ENCODE measurements at regions not wholly inside any gene's neighbourhood (a gene's known extent, or its start where the extent isn't known, plus 50 kb on each side); places are given as distances from the start of the nearest gene placed in this dataset.

GRCh38 chr20:55348223-55348622, 657.1 kb downstream of the CBLN4 start:
- no peaks in the 10 kb centered on the region for H3K4me1 ChIP-seq (ENCODE audit: insufficient read depth)
- H3K4me3 ChIP-seq, result no peak overlapping the region
- TF ChIP-seq, protein P1, sequence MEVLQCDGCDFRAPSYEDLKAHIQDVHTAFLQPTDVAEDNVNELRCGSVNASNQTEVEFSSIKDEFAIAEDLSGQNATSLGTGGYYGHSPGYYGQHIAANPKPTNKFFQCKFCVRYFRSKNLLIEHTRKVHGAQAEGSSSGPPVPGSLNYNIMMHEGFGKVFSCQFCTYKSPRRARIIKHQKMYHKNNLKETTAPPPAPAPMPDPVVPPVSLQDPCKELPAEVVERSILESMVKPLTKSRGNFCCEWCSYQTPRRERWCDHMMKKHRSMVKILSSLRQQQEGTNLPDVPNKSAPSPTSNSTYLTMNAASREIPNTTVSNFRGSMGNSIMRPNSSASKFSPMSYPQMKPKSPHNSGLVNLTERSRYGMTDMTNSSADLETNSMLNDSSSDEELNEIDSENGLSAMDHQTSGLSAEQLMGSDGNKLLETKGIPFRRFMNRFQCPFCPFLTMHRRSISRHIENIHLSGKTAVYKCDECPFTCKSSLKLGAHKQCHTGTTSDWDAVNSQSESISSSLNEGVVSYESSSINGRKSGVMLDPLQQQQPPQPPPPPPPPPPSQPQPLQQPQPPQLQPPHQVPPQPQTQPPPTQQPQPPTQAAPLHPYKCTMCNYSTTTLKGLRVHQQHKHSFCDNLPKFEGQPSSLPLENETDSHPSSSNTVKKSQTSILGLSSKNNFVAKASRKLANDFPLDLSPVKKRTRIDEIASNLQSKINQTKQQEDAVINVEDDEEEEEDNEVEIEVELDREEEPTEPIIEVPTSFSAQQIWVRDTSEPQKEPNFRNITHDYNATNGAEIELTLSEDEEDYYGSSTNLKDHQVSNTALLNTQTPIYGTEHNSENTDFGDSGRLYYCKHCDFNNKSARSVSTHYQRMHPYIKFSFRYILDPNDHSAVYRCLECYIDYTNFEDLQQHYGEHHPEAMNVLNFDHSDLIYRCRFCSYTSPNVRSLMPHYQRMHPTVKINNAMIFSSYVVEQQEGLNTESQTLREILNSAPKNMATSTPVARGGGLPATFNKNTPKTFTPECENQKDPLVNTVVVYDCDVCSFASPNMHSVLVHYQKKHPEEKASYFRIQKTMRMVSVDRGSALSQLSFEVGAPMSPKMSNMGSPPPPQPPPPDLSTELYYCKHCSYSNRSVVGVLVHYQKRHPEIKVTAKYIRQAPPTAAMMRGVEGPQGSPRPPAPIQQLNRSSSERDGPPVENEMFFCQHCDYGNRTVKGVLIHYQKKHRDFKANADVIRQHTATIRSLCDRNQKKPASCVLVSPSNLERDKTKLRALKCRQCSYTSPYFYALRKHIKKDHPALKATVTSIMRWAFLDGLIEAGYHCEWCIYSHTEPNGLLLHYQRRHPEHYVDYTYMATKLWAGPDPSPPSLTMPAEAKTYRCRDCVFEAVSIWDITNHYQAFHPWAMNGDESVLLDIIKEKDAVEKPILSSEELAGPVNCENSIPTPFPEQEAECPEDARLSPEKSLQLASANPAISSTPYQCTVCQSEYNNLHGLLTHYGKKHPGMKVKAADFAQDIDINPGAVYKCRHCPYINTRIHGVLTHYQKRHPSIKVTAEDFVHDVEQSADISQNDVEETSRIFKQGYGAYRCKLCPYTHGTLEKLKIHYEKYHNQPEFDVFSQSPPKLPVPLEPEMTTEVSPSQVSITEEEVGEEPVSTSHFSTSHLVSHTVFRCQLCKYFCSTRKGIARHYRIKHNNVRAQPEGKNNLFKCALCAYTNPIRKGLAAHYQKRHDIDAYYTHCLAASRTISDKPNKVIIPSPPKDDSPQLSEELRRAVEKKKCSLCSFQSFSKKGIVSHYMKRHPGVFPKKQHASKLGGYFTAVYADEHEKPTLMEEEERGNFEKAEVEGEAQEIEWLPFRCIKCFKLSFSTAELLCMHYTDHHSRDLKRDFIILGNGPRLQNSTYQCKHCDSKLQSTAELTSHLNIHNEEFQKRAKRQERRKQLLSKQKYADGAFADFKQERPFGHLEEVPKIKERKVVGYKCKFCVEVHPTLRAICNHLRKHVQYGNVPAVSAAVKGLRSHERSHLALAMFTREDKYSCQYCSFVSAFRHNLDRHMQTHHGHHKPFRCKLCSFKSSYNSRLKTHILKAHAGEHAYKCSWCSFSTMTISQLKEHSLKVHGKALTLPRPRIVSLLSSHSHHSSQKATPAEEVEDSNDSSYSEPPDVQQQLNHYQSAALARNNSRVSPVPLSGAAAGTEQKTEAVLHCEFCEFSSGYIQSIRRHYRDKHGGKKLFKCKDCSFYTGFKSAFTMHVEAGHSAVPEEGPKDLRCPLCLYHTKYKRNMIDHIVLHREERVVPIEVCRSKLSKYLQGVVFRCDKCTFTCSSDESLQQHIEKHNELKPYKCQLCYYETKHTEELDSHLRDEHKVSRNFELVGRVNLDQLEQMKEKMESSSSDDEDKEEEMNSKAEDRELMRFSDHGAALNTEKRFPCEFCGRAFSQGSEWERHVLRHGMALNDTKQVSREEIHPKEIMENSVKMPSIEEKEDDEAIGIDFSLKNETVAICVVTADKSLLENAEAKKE (CRISPR knock-in tag; IDR thresholded peaks at IDR 0.05), result no peak
- TF ChIP-seq, protein P2, sequence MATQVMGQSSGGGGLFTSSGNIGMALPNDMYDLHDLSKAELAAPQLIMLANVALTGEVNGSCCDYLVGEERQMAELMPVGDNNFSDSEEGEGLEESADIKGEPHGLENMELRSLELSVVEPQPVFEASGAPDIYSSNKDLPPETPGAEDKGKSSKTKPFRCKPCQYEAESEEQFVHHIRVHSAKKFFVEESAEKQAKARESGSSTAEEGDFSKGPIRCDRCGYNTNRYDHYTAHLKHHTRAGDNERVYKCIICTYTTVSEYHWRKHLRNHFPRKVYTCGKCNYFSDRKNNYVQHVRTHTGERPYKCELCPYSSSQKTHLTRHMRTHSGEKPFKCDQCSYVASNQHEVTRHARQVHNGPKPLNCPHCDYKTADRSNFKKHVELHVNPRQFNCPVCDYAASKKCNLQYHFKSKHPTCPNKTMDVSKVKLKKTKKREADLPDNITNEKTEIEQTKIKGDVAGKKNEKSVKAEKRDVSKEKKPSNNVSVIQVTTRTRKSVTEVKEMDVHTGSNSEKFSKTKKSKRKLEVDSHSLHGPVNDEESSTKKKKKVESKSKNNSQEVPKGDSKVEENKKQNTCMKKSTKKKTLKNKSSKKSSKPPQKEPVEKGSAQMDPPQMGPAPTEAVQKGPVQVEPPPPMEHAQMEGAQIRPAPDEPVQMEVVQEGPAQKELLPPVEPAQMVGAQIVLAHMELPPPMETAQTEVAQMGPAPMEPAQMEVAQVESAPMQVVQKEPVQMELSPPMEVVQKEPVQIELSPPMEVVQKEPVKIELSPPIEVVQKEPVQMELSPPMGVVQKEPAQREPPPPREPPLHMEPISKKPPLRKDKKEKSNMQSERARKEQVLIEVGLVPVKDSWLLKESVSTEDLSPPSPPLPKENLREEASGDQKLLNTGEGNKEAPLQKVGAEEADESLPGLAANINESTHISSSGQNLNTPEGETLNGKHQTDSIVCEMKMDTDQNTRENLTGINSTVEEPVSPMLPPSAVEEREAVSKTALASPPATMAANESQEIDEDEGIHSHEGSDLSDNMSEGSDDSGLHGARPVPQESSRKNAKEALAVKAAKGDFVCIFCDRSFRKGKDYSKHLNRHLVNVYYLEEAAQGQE (IDR thresholded peaks at IDR 0.05; ENCODE audit: unreplicated experiment), result no peak
- no peak for TF ChIP-seq POLR2AphosphoS5 (IDR thresholded peaks at IDR 0.05; ENCODE audit: low read depth)
- TF ChIP-seq, protein P3, sequence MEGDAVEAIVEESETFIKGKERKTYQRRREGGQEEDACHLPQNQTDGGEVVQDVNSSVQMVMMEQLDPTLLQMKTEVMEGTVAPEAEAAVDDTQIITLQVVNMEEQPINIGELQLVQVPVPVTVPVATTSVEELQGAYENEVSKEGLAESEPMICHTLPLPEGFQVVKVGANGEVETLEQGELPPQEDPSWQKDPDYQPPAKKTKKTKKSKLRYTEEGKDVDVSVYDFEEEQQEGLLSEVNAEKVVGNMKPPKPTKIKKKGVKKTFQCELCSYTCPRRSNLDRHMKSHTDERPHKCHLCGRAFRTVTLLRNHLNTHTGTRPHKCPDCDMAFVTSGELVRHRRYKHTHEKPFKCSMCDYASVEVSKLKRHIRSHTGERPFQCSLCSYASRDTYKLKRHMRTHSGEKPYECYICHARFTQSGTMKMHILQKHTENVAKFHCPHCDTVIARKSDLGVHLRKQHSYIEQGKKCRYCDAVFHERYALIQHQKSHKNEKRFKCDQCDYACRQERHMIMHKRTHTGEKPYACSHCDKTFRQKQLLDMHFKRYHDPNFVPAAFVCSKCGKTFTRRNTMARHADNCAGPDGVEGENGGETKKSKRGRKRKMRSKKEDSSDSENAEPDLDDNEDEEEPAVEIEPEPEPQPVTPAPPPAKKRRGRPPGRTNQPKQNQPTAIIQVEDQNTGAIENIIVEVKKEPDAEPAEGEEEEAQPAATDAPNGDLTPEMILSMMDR (conservative IDR thresholded peaks at IDR 0.05; ENCODE audit: low read depth in 2 of 2), result no peak
- TF ChIP-seq JUNB (IDR thresholded peaks at IDR 0.05; ENCODE audit: unreplicated experiment), result no peak
- TF ChIP-seq STAT1 (IDR thresholded peaks at IDR 0.05; ENCODE audit: unreplicated experiment), result no peak
- TF ChIP-seq CREB1 (CRISPR knock-in tag; IDR thresholded peaks at IDR 0.05; ENCODE audit: low read depth), result no peak
- no peak for TF ChIP-seq EZH2phosphoT487 (IDR thresholded peaks at IDR 0.05; ENCODE audit: unreplicated experiment)
- TF ChIP-seq NANOG (IDR thresholded peaks at IDR 0.05; ENCODE audit: borderline replicate concordance), result no peak
- no peak for DNase-seq (ENCODE audit: low spot score)
- Mint-ChIP-seq H3K4me3 (no peak overlapping the region), H3K4me1 (no peaks in the 10 kb centered on the region), H3K27ac (no peak overlapping the region), H3K27me3 (ENCODE audit: insufficient read depth, low read depth, poor library complexity) (no peaks in the 10 kb centered on the region), H3K36me3 (ENCODE audit: low read depth) (peaks cover 27% of the 10 kb centered on the region; the same call in 2 of the 3 replicates), H3K9me3 (peaks cover 99% of the 10 kb centered on the region)
- H2AFZ ChIP-seq, result no peak overlapping the region
- H4K20me1 ChIP-seq (replicated peaks; ENCODE audit: insufficient read depth), result no peaks in the 10 kb centered on the region
- no peaks in the 10 kb centered on the region for H3K9me2 ChIP-seq (ENCODE audit: insufficient read depth)
- no peak for ATAC-seq
- H3K27ac ChIP-seq (ENCODE audit: low read depth), result no peak overlapping the region
- no peak overlapping the region for H3K4me2 ChIP-seq
- no peaks in the 10 kb centered on the region for H3K79me2 ChIP-seq (replicated peaks; ENCODE audit: insufficient read depth)
- 0 out of 2 replicates have a peak, but pooled peaks cover 2% of the 10 kb centered on the region for H3K36me3 ChIP-seq (ENCODE audit: insufficient read depth)
- no peaks in the 10 kb centered on the region for H3K27me3 ChIP-seq (ENCODE audit: insufficient read depth)
- no peaks in the 10 kb centered on the region for H3F3A ChIP-seq (replicated peaks; ENCODE audit: low read depth)

All from GM23338 (cell line).